ENCODE measurements at regions not wholly inside any gene's neighbourhood (a gene's known extent, or its start where the extent isn't known, plus 50 kb on each side); places are given as distances from the start of the nearest gene placed in this dataset.

DNA sequence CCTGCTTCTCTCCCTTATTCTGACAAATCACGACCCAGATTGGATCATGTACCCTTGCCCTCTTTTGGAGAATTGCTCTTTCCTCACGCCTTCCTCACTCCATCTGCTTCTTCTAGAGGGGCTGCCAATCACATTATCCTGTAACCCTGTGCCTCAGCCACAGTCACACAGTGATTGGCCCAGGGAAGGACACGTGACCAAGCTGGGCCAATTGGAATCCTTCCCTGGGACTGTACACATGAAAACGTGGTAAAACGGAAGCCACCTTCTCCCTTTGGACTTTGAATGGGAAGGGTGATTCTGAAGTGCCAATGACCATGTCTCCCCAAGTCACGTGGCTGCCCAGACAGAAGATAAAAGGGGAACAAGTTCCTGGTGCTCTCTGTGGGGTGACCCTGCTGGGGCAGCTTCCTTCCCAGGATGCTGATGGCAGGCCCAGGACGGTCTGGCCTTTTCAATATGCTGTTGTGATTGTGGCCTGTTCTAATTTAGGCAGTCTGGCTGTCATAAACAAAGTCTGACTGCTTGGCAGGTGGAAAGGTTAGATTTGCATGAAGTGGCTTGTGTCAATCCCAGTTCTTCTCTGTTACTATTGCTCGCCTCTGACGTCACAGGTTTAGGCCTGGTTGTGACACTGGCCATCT is 92.9 kb downstream of the UBIAD1 start:
- Histone ChIP-seq H3K4me1 (ENCODE audit: insufficient read depth, low read length, severe bottlenecking) (no peaks in the 10 kb centered on the region), H3K36me3 (ENCODE audit: insufficient read depth, low read length) (no peaks in the 10 kb centered on the region), H3K4me3 (ENCODE audit: low read depth, low read length, poor library complexity, severe bottlenecking) (no peak overlapping the region), H3F3A (ENCODE audit: insufficient read depth, low read length) (no peaks in the 10 kb centered on the region), H4K20me1 (ENCODE audit: insufficient read depth, low read length) (no peaks in the 10 kb centered on the region), H2AFZ (ENCODE audit: low read length) (no peak overlapping the region), H3K79me2 (ENCODE audit: insufficient read depth, low read length) (no peaks in the 10 kb centered on the region), H3K27me3 (ENCODE audit: insufficient read depth, low read length) (no peaks in the 10 kb centered on the region), H3K9me3 (ENCODE audit: low read length) (no peaks in the 10 kb centered on the region), H3K9me2 (ENCODE audit: low read depth, low read length) (no peaks in the 10 kb centered on the region), H3K9ac (ENCODE audit: low read length) (no peak overlapping the region), H3K27ac (ENCODE audit: low read depth, low read length, poor library complexity, severe bottlenecking) (no peak overlapping the region), H3K4me2 (ENCODE audit: low read length) (no peak overlapping the region)
- no peak for TF ChIP-seq EZH2 (IDR thresholded peaks at IDR 0.05; ENCODE audit: borderline replicate concordance, low read length)
- TF ChIP-seq, protein P1, sequence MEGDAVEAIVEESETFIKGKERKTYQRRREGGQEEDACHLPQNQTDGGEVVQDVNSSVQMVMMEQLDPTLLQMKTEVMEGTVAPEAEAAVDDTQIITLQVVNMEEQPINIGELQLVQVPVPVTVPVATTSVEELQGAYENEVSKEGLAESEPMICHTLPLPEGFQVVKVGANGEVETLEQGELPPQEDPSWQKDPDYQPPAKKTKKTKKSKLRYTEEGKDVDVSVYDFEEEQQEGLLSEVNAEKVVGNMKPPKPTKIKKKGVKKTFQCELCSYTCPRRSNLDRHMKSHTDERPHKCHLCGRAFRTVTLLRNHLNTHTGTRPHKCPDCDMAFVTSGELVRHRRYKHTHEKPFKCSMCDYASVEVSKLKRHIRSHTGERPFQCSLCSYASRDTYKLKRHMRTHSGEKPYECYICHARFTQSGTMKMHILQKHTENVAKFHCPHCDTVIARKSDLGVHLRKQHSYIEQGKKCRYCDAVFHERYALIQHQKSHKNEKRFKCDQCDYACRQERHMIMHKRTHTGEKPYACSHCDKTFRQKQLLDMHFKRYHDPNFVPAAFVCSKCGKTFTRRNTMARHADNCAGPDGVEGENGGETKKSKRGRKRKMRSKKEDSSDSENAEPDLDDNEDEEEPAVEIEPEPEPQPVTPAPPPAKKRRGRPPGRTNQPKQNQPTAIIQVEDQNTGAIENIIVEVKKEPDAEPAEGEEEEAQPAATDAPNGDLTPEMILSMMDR (IDR thresholded peaks at IDR 0.05; ENCODE audit: low read length) = no peak

DNA sequence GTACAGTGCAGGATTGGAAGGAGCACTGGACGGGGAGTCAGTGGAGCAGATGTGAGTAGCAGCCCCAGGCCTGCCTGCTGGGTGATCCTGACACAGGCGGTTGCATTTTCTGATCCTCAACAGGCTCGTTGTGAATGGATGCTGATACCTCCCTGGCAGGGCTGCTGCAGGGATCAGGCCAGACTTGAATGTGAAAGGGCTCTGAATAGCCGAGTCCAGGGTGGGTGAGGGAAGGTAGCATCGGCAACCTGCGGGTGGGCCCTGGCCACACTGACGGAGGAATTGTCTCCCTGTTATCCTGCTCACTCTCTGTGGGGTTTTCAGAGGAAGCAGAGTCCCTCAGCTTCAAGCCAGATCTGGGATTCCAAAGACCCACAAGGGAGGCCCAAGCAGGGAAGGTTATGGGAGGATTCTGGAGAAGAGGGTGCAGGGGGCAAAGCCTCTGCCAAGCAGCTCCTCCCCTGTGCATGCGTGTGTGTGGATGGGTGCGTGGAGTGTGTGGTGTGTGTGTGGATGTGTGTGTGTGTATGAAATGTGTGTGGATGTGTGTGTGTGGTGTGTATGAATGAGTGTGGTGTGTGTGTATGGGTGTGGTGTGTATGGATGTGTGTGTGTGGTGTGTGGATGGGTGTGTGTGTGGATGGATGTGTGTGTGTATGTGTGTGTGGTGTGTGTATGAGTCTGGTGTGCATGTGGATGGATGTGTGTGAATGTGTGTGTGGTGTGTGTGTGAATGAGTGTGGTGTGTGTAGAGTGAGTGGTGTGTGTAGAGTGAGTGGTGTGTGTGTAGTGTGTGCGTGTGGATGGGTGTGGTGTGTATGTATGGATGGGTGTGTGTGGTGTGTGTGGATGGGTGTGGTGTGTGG is 100.3 kb downstream of the UBIAD1 start:
- Histone ChIP-seq H4K20me1 (ENCODE audit: insufficient read depth, low read length) (no peaks in the 10 kb centered on the region), H3K9me3 (ENCODE audit: low read length) (no peaks in the 10 kb centered on the region), H3K4me3 (ENCODE audit: low read depth, low read length, poor library complexity, severe bottlenecking) (no peak overlapping the region), H3K9ac (ENCODE audit: low read length) (no peak overlapping the region), H3K4me1 (ENCODE audit: insufficient read depth, low read length, severe bottlenecking) (no peaks in the 10 kb centered on the region), H3K36me3 (ENCODE audit: insufficient read depth, low read length) (no peaks in the 10 kb centered on the region), H3K79me2 (ENCODE audit: insufficient read depth, low read length) (no peaks in the 10 kb centered on the region), H2AFZ (ENCODE audit: low read length) (no peak overlapping the region), H3K9me2 (ENCODE audit: low read depth, low read length) (no peaks in the 10 kb centered on the region), H3K4me2 (ENCODE audit: low read length) (no peak overlapping the region), H3F3A (ENCODE audit: insufficient read depth, low read length) (no peaks in the 10 kb centered on the region), H3K27ac (ENCODE audit: low read depth, low read length, poor library complexity, severe bottlenecking) (no peak overlapping the region), H3K27me3 (ENCODE audit: insufficient read depth, low read length) (no peaks in the 10 kb centered on the region)
- TF ChIP-seq EZH2 (IDR thresholded peaks at IDR 0.05; ENCODE audit: borderline replicate concordance, low read length) = no peak
- TF ChIP-seq, protein P1 (IDR thresholded peaks at IDR 0.05; ENCODE audit: low read length) = no peak

- Histone ChIP-seq H3K4me3 (ENCODE audit: low read depth, low read length, poor library complexity, severe bottlenecking) (no peak overlapping the region), H3K27me3 (ENCODE audit: insufficient read depth, low read length) (no peaks in the 10 kb centered on the region), H3K79me2 (ENCODE audit: insufficient read depth, low read length) (no peaks in the 10 kb centered on the region), H3K9me3 (ENCODE audit: low read length) (no peaks in the 10 kb centered on the region), H3K27ac (ENCODE audit: low read depth, low read length, poor library complexity, severe bottlenecking) (no peak overlapping the region), H4K20me1 (ENCODE audit: insufficient read depth, low read length) (no peaks in the 10 kb centered on the region), H3K9me2 (ENCODE audit: low read depth, low read length) (no peaks in the 10 kb centered on the region), H2AFZ (ENCODE audit: low read length) (no peak overlapping the region), H3K36me3 (ENCODE audit: insufficient read depth, low read length) (no peaks in the 10 kb centered on the region), H3K9ac (ENCODE audit: low read length) (no peak overlapping the region), H3K4me1 (ENCODE audit: insufficient read depth, low read length, severe bottlenecking) (no peaks in the 10 kb centered on the region), H3F3A (ENCODE audit: insufficient read depth, low read length) (no peaks in the 10 kb centered on the region), H3K4me2 (ENCODE audit: low read length) (no peak overlapping the region)
- TF ChIP-seq, protein P1 (IDR thresholded peaks at IDR 0.05; ENCODE audit: low read length) = no peak
- no peak for TF ChIP-seq EZH2 (IDR thresholded peaks at IDR 0.05; ENCODE audit: borderline replicate concordance, low read length)
Observed at GRCh38 chr1:11373895-11374747, 101.1 kb downstream of the UBIAD1 start.

Measured in OCI-LY1 (cell line).